NB4 (cell line): ENCODE measurements at regions not wholly inside any gene's neighbourhood (a gene's known extent, or its start where the extent isn't known, plus 50 kb on each side); places are given as distances from the start of the nearest gene placed in this dataset.

ENCODE experiments used
- DNase-seq: peaks from one replicate; pipeline ENCODE4 v3.0.0; 2010; ENCODE audit warnings: low read depth
- H3K4me3 ChIP-seq: one replicate; pipeline ENCODE4 v1.5.1; 2011; ENCODE audit warnings: mild to moderate bottlenecking, low read depth, low read length, moderate library complexity
- MAX ChIP-seq: IDR thresholded peaks from 2 replicates; pipeline ENCODE4 v1.6.1; 2011; ENCODE audit warnings: low read depth, low read length
- MYC ChIP-seq: IDR thresholded peaks from 2 replicates; pipeline ENCODE4 v1.6.1; 2011; ENCODE audit warnings: low read depth, low read length
- POLR2A ChIP-seq: IDR thresholded peaks from 2 replicates; pipeline ENCODE4 v1.6.1; 2011; ENCODE audit warnings: mild to moderate bottlenecking; ENCODE audit not compliant: insufficient read length; ENCODE audit errors: extremely low read depth
- TF ChIP-seq, protein P1 (sequence below): IDR thresholded peaks from one replicate; pipeline ENCODE4 v1.5.1; 2012; ENCODE audit warnings: low read depth, low read length

GRCh38 chr9:28037968-28038367, 464.7 kb upstream of the C9orf72 start:
- DNase-seq: no peak
- no peak for TF ChIP-seq POLR2A
- TF ChIP-seq MYC: no peak
- no peak for TF ChIP-seq MAX
- TF ChIP-seq, protein P1, sequence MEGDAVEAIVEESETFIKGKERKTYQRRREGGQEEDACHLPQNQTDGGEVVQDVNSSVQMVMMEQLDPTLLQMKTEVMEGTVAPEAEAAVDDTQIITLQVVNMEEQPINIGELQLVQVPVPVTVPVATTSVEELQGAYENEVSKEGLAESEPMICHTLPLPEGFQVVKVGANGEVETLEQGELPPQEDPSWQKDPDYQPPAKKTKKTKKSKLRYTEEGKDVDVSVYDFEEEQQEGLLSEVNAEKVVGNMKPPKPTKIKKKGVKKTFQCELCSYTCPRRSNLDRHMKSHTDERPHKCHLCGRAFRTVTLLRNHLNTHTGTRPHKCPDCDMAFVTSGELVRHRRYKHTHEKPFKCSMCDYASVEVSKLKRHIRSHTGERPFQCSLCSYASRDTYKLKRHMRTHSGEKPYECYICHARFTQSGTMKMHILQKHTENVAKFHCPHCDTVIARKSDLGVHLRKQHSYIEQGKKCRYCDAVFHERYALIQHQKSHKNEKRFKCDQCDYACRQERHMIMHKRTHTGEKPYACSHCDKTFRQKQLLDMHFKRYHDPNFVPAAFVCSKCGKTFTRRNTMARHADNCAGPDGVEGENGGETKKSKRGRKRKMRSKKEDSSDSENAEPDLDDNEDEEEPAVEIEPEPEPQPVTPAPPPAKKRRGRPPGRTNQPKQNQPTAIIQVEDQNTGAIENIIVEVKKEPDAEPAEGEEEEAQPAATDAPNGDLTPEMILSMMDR: no peak
- no peak overlapping the region for H3K4me3 ChIP-seq

GRCh38 chr9:28045051-28045450, 471.8 kb upstream of the C9orf72 start:
- no peak overlapping the region for H3K4me3 ChIP-seq
- no peak for DNase-seq
- TF ChIP-seq MYC: no peak
- TF ChIP-seq, protein P1: no peak
- TF ChIP-seq POLR2A: no peak
- TF ChIP-seq MAX: no peak

DNA sequence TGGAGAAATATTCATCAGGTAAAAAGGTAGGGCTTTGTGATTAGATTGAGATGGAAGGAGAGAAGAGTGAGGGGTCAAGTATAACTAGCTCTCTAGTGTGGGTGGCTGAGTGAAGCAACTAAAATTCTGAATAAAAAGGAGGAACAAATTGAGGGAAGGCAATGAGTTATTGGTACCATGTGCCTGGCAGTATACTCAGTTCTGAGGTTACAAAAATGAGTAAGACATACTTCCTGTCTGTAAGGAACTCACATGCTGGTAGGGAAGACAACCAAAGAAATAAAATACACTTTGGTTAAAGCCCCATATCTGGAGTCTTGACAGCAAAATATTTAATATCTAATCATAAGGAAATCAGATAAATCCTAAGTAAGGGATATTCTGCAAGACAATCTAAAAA, 476.8 kb upstream of the C9orf72 start:
- TF ChIP-seq MYC (no peak), POLR2A (no peak), MAX (no peak)
- TF ChIP-seq, protein P1: no peak
- DNase-seq: no peak

DNA sequence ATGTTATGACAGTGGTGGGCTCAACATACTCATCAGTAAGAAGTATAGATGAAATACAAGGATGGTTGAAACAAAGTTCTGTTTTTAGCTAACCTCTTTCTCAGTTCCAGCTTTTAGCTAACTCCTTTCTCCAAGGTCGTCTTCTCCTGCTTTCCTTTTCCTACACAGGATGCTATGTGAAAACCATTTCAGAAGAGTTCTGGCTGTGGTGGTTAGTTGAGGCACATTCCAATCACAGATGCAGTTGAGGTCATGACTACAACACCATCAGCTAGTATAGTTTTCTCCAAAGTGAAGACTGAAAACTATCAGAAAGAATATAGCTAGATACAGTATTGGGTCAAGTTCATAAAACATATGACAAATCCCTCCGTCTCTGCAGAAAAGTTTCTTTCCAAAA, 477.7 kb upstream of the C9orf72 start:
- DNase-seq: no peak
- TF ChIP-seq, protein P1: no peak
- TF ChIP-seq POLR2A: no peak
- no peak for TF ChIP-seq MYC
- no peak for TF ChIP-seq MAX
- H3K4me3 ChIP-seq: no peak overlapping the region

More for the DNA sequence above, 476.8 kb upstream of the C9orf72 start:
- no peak overlapping the region for H3K4me3 ChIP-seq

DNA sequence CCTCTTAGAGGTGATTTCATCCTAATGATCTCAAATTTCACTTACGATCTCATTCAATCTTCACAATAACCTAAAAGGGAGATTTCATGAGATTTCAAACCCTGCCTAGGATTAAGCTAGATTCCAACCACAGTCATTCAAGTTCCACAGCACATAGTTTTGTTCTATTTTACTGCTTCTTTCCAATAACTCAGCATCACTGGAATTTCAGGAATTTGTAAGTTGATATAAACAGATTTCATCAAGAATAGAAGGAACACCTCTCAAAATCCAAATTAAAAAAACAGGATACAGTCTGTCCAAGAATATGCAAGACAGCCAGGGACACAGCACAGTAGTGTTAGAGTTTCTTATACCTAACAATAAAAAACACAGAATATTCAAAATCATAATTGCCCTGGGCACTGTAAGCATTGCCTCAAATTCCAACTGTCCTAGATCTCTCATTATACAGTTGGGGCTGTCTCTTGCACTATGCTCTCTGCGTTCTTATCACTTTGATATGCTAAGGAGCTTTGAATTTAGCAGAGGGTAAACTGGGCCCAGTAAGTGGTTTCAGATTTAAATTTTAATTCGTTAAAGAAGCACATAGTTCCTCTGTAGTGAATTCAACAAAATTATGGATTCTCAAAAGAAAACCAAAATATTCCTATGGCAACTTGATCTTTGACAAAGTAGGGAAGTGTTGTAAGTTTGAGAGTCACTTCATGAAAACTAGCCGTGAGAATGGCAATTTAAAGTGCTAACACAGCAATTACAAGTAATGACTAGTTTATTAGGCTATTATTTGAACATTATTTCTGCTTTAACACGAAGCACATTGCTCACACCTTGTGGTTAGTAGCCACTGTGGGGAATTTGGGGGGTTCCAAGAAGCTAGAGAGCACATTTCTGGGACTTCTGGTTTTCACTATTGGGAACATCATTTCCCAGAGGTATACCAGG, 478.6 kb upstream of the C9orf72 start:
- H3K4me3 ChIP-seq: no peak overlapping the region
- no peak for TF ChIP-seq MAX
- TF ChIP-seq POLR2A: no peak
- TF ChIP-seq MYC: no peak
- DNase-seq: no peak

DNA sequence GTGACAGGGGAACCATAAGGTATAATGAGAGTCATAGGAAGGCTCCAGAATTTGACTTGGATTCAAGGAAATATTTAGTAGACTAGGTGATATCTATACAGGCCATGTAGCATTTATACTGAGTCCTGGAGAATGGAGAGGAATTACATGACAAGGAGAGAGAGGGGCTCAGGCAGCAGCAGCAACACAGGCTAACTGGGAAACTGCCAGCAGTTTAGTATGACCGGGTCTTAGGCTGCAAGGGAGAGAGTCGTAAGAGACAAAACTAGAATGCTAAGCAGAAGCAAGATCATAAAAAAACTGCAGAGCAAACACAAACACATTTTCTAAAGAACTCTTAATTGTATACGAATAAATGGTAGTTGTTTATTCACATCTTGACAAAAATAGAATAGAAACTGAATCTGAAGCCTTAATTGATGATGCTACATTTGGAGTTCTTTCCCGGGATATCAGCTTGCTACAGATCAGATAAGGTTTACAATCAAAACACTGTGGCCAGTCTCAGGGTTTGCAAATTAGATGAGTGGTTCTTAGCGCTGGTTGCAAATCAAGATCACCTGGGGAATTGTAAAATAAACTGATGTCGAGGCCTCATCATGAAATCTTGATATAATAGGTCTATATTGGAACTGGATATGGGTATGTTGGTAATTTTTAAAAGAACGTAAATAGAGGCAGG, 480.0 kb upstream of the C9orf72 start:
- H3K4me3 ChIP-seq: no peak overlapping the region
- TF ChIP-seq, protein P1: no peak
- TF ChIP-seq MAX: no peak
- TF ChIP-seq MYC: no peak
- no peak for TF ChIP-seq POLR2A
- no peak for DNase-seq
